HCEC 1CT (cell line): ENCODE measurements at regions not wholly inside any gene's neighbourhood (a gene's known extent, or its start where the extent isn't known, plus 50 kb on each side); places are given as distances from the start of the nearest gene placed in this dataset.

Experiments
- DNase-seq: peaks from one replicate; pipeline ENCODE4 v3.0.0-alpha.2; 2017

- DNase-seq: no peak
Measured at GRCh38 chr1:86296305-86297205, 99.6 kb downstream of the ODF2L start.

- DNase-seq: no peak
Measured at GRCh38 chr1:86289746-86290145, 106.4 kb downstream of the ODF2L start.

- DNase-seq: no peak
Measured at GRCh38 chr1:86289161-86289560, 107.0 kb downstream of the ODF2L start.

- DNase-seq: no peak
Measured at GRCh38 chr1:86288586-86289147, 107.5 kb downstream of the ODF2L start.

- DNase-seq: no peak
Measured at GRCh38 chr1:86285796-86286195, 110.3 kb downstream of the ODF2L start.

- no peak for DNase-seq
Measured at GRCh38 chr1:86282611-86283010, 113.5 kb downstream of the ODF2L start.

- DNase-seq: no peak
Measured at GRCh38 chr1:86277936-86278335, 118.2 kb downstream of the ODF2L start.

GRCh38 chr1:86273066-86273465, 116.5 kb upstream of the COL24A1 start:
- no peak for DNase-seq

GRCh38 chr1:86272083-86272482, 115.5 kb upstream of the COL24A1 start:
- no peak for DNase-seq

GRCh38 chr1:86271046-86271445, 114.5 kb upstream of the COL24A1 start:
- DNase-seq: no peak

- DNase-seq: no peak
Measured at GRCh38 chr1:86263101-86263500, 106.5 kb upstream of the COL24A1 start.

GRCh38 chr1:86260476-86260875, 103.9 kb upstream of the COL24A1 start:
- no peak for DNase-seq

- peak; percentile 31 for DNase-seq
Measured at GRCh38 chr1:86259390-86259789, 102.8 kb upstream of the COL24A1 start.

- DNase-seq: peak; percentile 36
Measured at GRCh38 chr1:86258101-86258500, 101.5 kb upstream of the COL24A1 start.

- DNase-seq: no peak
Measured at GRCh38 chr1:86247597-86248279, 91.2 kb upstream of the COL24A1 start.

- DNase-seq: no peak
Measured at GRCh38 chr1:86245566-86246190, 89.1 kb upstream of the COL24A1 start.

GRCh38 chr1:86239894-86240293, 83.3 kb upstream of the COL24A1 start:
- no peak for DNase-seq

GRCh38 chr1:86239490-86239889, 82.9 kb upstream of the COL24A1 start:
- no peak for DNase-seq

- no peak for DNase-seq
Measured at GRCh38 chr1:86238226-86238625, 81.7 kb upstream of the COL24A1 start.

GRCh38 chr1:86235852-86236251, 79.3 kb upstream of the COL24A1 start:
- DNase-seq: no peak

- no peak for DNase-seq
Measured at GRCh38 chr1:86233403-86233802, 76.8 kb upstream of the COL24A1 start.

GRCh38 chr1:86231076-86231475, 74.5 kb upstream of the COL24A1 start:
- no peak for DNase-seq

- DNase-seq: no peak
Measured at GRCh38 chr1:86229405-86229975, 72.9 kb upstream of the COL24A1 start.
